ENCODE measurements at regions not wholly inside any gene's neighbourhood (a gene's known extent, or its start where the extent isn't known, plus 50 kb on each side); places are given as distances from the start of the nearest gene placed in this dataset.

- H3K4me1 ChIP-seq, result no peaks in the 10 kb centered on the region
- no peak overlapping the region for H3K27ac ChIP-seq
- intact Hi-C loops (cut with DNase I; ENCODE audit: low total_unique reads), result no loop called here
- TF ChIP-seq POLR2A (IDR thresholded peaks at IDR 0.05), result no peak
- TF ChIP-seq POLR2AphosphoS5 (IDR thresholded peaks at IDR 0.05), result no peak
- TF ChIP-seq CTCF (IDR thresholded peaks at IDR 0.05), result no peak
- no peaks in the 10 kb centered on the region for H3K36me3 ChIP-seq
- H3K4me3 ChIP-seq, result no peak overlapping the region
- peaks cover 10 to 14% of the 10 kb centered on the region in 2 donors for H3K9me3 ChIP-seq
- DNase-seq (ENCODE audit: low spot score in 2 of 2), result no peak
- H3K27me3 ChIP-seq, result no peaks in the 10 kb centered on the region
Measured at GRCh38 chr3:54071601-54072000, 50.8 kb upstream of the CACNA2D3 start.

- intact Hi-C loops (cut with DNase I; ENCODE audit: low total_unique reads), result no loop called here
- H3K27me3 ChIP-seq, result no peaks in the 10 kb centered on the region
- peaks cover 10 to 14% of the 10 kb centered on the region in 2 donors for H3K9me3 ChIP-seq
- H3K4me1 ChIP-seq, result no peaks in the 10 kb centered on the region
- DNase-seq (ENCODE audit: low spot score in 2 of 2), result no peak
- no peaks in the 10 kb centered on the region for H3K36me3 ChIP-seq
- TF ChIP-seq POLR2AphosphoS5 (IDR thresholded peaks at IDR 0.05) (no peak), CTCF (IDR thresholded peaks at IDR 0.05) (no peak), POLR2A (IDR thresholded peaks at IDR 0.05) (no peak)
- no peak overlapping the region for H3K4me3 ChIP-seq
- H3K27ac ChIP-seq, result no peak overlapping the region
Measured at GRCh38 chr3:54069961-54070360, 52.4 kb upstream of the CACNA2D3 start.

- H3K27me3 ChIP-seq, result no peaks in the 10 kb centered on the region
- no peaks in the 10 kb centered on the region for H3K4me1 ChIP-seq
- DNase-seq (ENCODE audit: low spot score in 2 of 2), result no peak
- TF ChIP-seq POLR2A (IDR thresholded peaks at IDR 0.05) (no peak), POLR2AphosphoS5 (IDR thresholded peaks at IDR 0.05) (no peak), CTCF (IDR thresholded peaks at IDR 0.05) (no peak)
- no peak overlapping the region for H3K4me3 ChIP-seq
- no peaks in the 10 kb centered on the region for H3K36me3 ChIP-seq
- intact Hi-C loops (cut with DNase I; ENCODE audit: low total_unique reads), result no loop called here
- H3K9me3 ChIP-seq, result peaks cover 10 to 14% of the 10 kb centered on the region in 2 donors
- no peak overlapping the region for H3K27ac ChIP-seq
Measured at GRCh38 chr3:54067055-54067698, 55.2 kb upstream of the CACNA2D3 start.

- Histone ChIP-seq H3K4me3 (no peak overlapping the region), H3K36me3 (no peaks in the 10 kb centered on the region), H3K27me3 (no peaks in the 10 kb centered on the region), H3K9me3 (peaks cover 10 to 14% of the 10 kb centered on the region in 2 donors), H3K4me1 (no peaks in the 10 kb centered on the region), H3K27ac (no peak overlapping the region)
- DNase-seq (ENCODE audit: low spot score in 2 of 2), result no peak
- no peak for TF ChIP-seq POLR2A (IDR thresholded peaks at IDR 0.05)
- TF ChIP-seq POLR2AphosphoS5 (IDR thresholded peaks at IDR 0.05), result no peak
- TF ChIP-seq CTCF (IDR thresholded peaks at IDR 0.05), result no peak
- intact Hi-C loops (cut with DNase I; ENCODE audit: low total_unique reads), result no loop called here
Measured at GRCh38 chr3:54066253-54066652, 56.1 kb upstream of the CACNA2D3 start.

- intact Hi-C loops (cut with DNase I; ENCODE audit: low total_unique reads), result loop anchor here (2.0 kb wide), 1 partner anchor 25 kb away; no protein-coding TSS in a partner anchor
- H3K4me3 ChIP-seq, result no peak overlapping the region
- no peaks in the 10 kb centered on the region for H3K4me1 ChIP-seq
- H3K9me3 ChIP-seq, result peaks cover 5 to 8% of the 10 kb centered on the region in 2 donors
- TF ChIP-seq POLR2A (IDR thresholded peaks at IDR 0.05), result no peak
- TF ChIP-seq POLR2AphosphoS5 (IDR thresholded peaks at IDR 0.05), result no peak
- TF ChIP-seq CTCF (IDR thresholded peaks at IDR 0.05), result no peak
- no peak for DNase-seq (ENCODE audit: low spot score in 2 of 2)
- H3K27me3 ChIP-seq, result no peaks in the 10 kb centered on the region
- H3K36me3 ChIP-seq, result no peaks in the 10 kb centered on the region
- H3K27ac ChIP-seq, result no peak overlapping the region
Measured at GRCh38 chr3:54065586-54065985, 56.8 kb upstream of the CACNA2D3 start.

Measured in breast epithelium (tissue), 4 donors.